Epithelial cell of proximal tubule (primary cell): ENCODE measurements at regions not wholly inside any gene's neighbourhood (a gene's known extent, or its start where the extent isn't known, plus 50 kb on each side); places are given as distances from the start of the nearest gene placed in this dataset.

Source experiments
- DNase-seq: peaks from one replicate; pipeline ENCODE4 v3.0.0-alpha.2; 2011; ENCODE audit warnings: low read depth
- H3K4me3 ChIP-seq: 2 replicates; pipeline ENCODE4 v1.5.1; 2011; ENCODE audit warnings: low read depth, mild to moderate bottlenecking, low read length
- TF ChIP-seq, protein P1 (sequence below): conservative IDR thresholded peaks from 2 replicates; pipeline ENCODE4 v1.5.1; 2012; ENCODE audit warnings: low read depth, mild to moderate bottlenecking, low read length

DNA sequence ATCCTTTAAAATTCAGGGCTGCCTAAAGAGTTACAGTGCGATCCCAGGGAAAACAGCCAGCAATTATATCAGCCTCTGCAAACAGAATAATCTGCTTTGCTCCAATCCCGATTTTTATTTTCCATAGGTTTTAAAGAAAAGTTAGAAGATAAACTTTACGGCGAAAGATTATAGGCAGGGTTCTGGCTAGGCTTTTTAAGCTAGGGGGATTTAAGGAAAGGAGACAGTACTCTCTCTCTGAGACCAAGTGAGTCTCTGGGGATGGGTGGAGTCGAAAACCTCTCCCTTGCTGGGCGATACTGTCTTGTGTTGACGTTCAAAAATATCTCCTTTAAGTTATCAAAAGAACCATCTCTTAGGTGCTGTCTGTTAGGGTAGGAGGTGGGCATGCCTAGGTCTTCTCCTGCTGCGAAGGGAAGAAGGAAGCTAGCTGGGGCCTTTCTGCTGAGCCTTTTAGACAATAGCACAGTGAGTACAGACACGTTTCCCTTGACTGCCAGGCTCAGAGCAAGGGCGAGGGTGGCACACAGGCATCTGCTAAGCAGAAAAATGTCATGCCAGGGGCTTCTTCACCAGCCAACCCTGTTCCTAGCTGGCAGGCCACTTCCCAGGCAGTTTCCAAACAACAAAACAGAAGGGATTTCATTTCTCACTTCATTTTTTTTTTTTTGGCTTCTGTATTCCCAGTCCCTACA lies 167.9 kb upstream of the MAF start:
- TF ChIP-seq, protein P1, sequence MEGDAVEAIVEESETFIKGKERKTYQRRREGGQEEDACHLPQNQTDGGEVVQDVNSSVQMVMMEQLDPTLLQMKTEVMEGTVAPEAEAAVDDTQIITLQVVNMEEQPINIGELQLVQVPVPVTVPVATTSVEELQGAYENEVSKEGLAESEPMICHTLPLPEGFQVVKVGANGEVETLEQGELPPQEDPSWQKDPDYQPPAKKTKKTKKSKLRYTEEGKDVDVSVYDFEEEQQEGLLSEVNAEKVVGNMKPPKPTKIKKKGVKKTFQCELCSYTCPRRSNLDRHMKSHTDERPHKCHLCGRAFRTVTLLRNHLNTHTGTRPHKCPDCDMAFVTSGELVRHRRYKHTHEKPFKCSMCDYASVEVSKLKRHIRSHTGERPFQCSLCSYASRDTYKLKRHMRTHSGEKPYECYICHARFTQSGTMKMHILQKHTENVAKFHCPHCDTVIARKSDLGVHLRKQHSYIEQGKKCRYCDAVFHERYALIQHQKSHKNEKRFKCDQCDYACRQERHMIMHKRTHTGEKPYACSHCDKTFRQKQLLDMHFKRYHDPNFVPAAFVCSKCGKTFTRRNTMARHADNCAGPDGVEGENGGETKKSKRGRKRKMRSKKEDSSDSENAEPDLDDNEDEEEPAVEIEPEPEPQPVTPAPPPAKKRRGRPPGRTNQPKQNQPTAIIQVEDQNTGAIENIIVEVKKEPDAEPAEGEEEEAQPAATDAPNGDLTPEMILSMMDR, result no peak
- H3K4me3 ChIP-seq, result peak overlapping the region; percentile 34

DNA sequence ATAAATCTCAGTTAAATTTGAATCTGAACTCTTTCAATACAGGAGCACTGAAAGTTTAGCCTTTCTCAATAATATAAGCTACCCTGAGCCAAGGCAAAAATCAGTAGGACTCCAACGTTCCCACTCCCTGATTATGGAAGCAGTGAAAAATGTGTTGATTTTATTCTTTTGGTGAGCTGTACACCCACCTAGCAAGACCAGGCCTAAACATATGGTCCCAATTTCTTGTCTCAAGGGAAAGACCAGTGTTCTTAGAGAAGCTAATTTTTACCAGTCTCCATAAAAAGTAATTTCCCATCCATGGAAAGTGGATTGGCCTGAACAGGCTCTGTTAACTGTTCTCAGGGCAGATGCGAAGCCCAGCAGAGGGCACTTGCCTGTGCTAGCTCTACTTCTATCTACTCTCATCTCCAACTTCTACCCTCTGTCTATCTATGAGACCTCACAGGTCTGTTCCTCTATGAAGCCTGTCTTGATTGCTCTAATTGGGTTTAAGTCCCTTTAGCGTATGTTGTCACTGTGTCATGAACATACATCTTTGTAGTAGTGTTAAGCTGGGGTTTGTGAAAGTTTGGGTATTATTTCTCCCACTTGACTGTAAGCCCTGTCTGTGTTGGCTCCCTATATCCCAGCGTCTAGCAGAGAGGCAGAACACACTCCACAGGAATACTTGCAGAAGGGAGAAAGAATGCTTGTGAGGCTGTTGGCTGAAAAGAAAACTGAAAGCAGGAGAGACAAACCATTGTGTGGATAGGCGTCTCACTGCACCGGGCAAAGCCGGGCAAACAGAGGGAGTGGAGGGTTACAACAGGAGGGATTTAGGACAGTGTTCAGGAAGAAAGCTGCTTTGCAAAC lies 167.1 kb upstream of the MAF start:
- TF ChIP-seq, protein P1, result peak; percentile 73
- peak overlapping the region; percentile 34 for H3K4me3 ChIP-seq
- no peak for DNase-seq

More for the DNA sequence above, 167.9 kb upstream of the MAF start:
- no peak for DNase-seq

DNA sequence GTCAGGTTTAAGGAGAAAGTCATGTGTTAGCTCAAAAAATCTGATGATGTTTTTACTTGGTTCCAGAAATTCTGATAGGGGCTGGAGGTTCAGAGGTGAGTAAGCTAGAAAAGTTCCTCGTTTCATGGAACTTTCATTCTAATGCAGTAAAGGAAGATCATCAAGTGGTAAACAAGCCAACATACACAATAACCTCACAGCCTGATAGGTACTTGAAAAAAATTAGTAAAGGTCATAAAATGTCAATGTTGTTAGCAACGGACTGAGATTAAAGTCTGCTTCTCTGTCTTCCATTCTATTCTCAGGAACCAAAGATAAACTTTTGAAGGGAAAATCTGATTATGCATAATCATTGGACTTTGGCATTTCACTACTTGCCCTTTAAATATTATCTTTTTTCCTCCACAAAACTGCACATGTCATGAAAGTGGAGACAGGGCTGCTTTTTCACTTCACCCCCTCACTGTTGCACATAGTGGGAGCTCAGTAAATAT lies 165.4 kb upstream of the MAF start:
- TF ChIP-seq, protein P1, result no peak
- H3K4me3 ChIP-seq, result no peak overlapping the region
- DNase-seq, result no peak

DNA sequence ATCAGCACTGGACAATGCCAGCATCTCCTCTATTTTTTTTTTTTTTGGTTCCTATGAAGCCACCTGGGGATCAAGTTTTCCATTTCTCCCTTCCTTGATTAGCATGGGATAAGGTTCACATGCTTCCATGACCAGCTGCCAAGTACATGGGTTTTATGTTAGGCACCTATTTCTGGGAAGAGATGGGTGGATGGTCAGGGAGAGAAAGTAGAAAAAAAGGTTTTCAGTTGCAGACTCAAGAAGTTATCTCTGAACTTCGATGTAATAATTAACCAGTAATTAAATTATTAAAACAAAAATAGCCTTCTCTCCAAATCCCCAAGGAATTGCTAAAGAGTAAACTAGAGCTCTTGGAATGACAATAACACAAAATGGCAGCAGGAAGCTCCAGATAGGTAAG lies 164.9 kb upstream of the MAF start:
- DNase-seq, result no peak
- TF ChIP-seq, protein P1, result no peak
- no peak overlapping the region for H3K4me3 ChIP-seq

DNA sequence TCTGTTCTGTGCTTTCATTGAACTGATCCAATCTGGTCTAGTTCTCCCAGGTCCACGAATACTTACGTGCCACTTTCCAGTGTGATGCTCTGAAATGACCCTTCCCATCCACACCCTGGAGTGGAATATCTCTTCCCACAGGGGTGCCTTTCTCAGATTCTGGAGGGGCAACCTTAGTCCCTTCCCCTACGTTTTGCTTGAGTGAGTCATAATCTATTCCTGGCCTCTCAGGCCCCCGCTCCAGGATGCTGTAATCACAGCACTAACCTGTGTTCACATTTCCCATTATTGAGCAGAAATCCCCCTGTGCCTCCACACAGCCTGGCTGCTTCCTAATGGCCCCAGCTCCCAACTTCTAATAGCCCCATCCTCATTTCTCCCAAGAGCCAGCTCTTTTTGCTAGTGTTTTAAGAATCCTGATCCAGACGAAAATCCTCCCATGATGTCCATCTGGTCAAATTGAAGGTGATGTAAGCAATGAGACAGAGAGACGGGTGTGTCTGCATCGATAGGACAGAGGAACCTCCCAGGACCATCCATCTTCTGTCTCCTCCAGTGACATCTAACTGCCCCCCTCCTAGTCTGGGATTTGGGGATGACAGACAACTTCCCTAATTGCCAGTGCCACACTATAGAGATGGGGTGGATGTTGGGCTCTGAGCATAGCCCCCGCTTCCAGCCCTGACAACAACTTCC lies 164.0 kb upstream of the MAF start:
- no peak for DNase-seq
- no peak overlapping the region for H3K4me3 ChIP-seq
- TF ChIP-seq, protein P1, result no peak

DNA sequence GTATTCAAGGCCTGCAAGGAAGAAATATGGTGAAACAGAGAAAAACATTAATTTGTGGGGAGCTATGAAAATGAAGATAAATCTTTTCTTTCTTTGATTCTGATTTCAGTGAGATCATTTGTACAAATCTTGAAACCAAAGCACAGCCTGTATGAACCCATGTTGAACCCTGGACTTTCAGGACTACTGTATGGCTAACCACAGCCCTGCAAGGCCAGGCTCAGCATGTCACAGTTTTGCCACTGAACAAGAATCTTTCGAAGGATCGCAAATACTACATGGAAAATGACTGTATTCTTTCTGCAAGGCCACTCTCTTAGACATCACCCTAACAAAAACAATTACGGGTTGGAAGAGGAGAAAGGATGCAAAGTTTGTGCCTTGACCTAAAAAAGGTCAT lies 161.7 kb upstream of the MAF start:
- DNase-seq, result no peak
- TF ChIP-seq, protein P1, result no peak
- no peak overlapping the region for H3K4me3 ChIP-seq
